ENCODE measurements at regions not wholly inside any gene's neighbourhood (a gene's known extent, or its start where the extent isn't known, plus 50 kb on each side); places are given as distances from the start of the nearest gene placed in this dataset.
A peak's percentile ranks its signal among the peaks of the same experiment; 100 is the strongest.

DNA sequence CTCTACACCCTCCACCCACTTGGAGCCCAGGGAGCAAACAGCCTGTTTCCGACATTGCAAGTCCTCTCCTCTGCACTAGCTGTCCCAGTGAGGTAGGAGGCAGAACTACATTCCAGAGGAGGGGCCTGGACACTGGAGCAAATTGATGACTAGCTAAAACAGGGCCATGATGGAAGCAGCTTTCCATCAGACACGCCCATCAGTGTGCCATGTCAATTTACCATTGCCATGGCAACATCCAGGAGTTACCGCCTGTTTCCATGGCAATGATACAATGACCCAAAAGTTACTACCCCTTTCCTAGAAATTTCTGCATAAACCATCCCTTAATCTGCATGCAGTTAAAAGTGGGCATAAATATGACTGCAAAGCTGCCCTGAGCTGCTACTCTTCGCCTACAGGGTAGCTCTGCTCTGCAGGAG lies 647.1 kb downstream of the PTPRU start:
- no peak for TF ChIP-seq JUND (IDR thresholded peaks at IDR 0.05; ENCODE audit: low read depth)
- in situ Hi-C loops (cut with HindIII; ENCODE audit: low pct_unique_long_range_greater_than_20kb, low sequenced_read_pairs), result no loop called here
- no peak for DNase-seq (ENCODE audit: low read depth in 1 of 2, low spot score in 1 of 2)

- no peak for TF ChIP-seq JUND (IDR thresholded peaks at IDR 0.05; ENCODE audit: low read depth)
- DNase-seq (ENCODE audit: low read depth in 1 of 2, low spot score in 1 of 2), result peak in 1 of 2 experiments; percentile 10
- in situ Hi-C loops (cut with HindIII; ENCODE audit: low pct_unique_long_range_greater_than_20kb, low sequenced_read_pairs), result no loop called here
These were observed 644.2 kb downstream of the PTPRU start for GRCh38 chr1:29880556-29880955.

- TF ChIP-seq JUND (IDR thresholded peaks at IDR 0.05; ENCODE audit: low read depth), result no peak
- in situ Hi-C loops (cut with HindIII; ENCODE audit: low pct_unique_long_range_greater_than_20kb, low sequenced_read_pairs), result no loop called here
- DNase-seq (ENCODE audit: low read depth in 1 of 2, low spot score in 1 of 2), result no peak
These were observed 642.9 kb downstream of the PTPRU start for GRCh38 chr1:29879217-29879616.

DNA sequence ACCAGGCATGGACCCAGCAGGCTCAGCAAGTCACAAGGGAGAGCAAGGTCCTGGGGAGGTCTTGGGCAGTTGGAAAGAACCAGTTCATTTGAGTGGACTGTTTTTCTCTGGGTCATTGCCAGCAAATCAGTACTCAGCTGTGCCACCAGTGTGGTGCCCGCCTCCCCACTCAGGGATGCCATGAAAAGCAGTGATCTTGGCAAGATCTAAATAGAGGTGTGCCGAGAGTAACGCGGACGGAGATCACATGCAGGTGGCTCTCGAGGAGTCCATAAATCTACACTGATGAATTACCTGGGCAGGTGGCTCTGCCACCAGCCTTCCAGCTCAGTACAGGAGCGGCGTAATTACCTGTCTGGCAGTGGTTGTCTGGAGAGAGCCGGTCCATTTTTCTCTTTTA lies 642.2 kb downstream of the PTPRU start:
- TF ChIP-seq JUND (IDR thresholded peaks at IDR 0.05; ENCODE audit: low read depth), result no peak
- in situ Hi-C loops (cut with HindIII; ENCODE audit: low pct_unique_long_range_greater_than_20kb, low sequenced_read_pairs), result no loop called here
- DNase-seq (ENCODE audit: low read depth in 1 of 2, low spot score in 1 of 2), result no peak

- no peak for DNase-seq (ENCODE audit: low read depth in 1 of 2, low spot score in 1 of 2)
- in situ Hi-C loops (cut with HindIII; ENCODE audit: low pct_unique_long_range_greater_than_20kb, low sequenced_read_pairs), result no loop called here
These were observed 640.6 kb downstream of the PTPRU start for GRCh38 chr1:29876902-29877301.

DNA sequence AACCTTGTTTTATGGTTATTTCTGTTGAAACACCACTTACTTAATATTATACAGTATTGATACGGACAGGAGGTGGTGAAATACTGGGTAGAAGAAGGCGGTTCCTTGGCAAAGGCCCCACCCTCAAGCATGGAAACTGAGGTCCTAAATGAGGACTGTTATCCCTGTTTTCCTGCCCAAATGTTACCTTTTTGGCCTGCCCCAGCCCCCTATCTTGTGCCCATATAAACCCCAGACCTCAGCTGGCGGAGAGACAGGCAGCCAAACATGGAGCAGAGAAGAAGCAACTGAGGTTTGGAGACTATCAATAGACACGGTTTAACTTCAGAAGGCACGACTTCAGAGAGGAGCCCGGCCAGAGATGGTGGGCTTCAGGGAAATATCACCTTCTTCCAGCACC lies 640.1 kb downstream of the PTPRU start:
- in situ Hi-C loops (cut with HindIII; ENCODE audit: low pct_unique_long_range_greater_than_20kb, low sequenced_read_pairs), result no loop called here
- no peak for DNase-seq (ENCODE audit: low read depth in 1 of 2, low spot score in 1 of 2)
- no peak for TF ChIP-seq JUND (IDR thresholded peaks at IDR 0.05; ENCODE audit: low read depth)

More at GRCh38 chr1:29876902-29877301, 640.6 kb downstream of the PTPRU start:
- TF ChIP-seq JUND (IDR thresholded peaks at IDR 0.05; ENCODE audit: low read depth), result no peak

- no peak for DNase-seq (ENCODE audit: low read depth in 1 of 2, low spot score in 1 of 2)
- in situ Hi-C loops (cut with HindIII; ENCODE audit: low pct_unique_long_range_greater_than_20kb, low sequenced_read_pairs), result no loop called here
- no peak for TF ChIP-seq JUND (IDR thresholded peaks at IDR 0.05; ENCODE audit: low read depth)
These were observed 639.3 kb downstream of the PTPRU start for GRCh38 chr1:29875557-29876028.

GRCh38 chr1:29870621-29871020 lies 634.3 kb downstream of the PTPRU start:
- in situ Hi-C loops (cut with HindIII; ENCODE audit: low pct_unique_long_range_greater_than_20kb, low sequenced_read_pairs), result no loop called here
- DNase-seq (ENCODE audit: low read depth in 1 of 2, low spot score in 1 of 2), result no peak
- TF ChIP-seq JUND (IDR thresholded peaks at IDR 0.05; ENCODE audit: low read depth), result no peak

- TF ChIP-seq JUND (IDR thresholded peaks at IDR 0.05; ENCODE audit: low read depth), result no peak
- no peak for DNase-seq (ENCODE audit: low read depth in 1 of 2, low spot score in 1 of 2)
- in situ Hi-C loops (cut with HindIII; ENCODE audit: low pct_unique_long_range_greater_than_20kb, low sequenced_read_pairs), result no loop called here
These were observed 633.5 kb downstream of the PTPRU start for GRCh38 chr1:29869802-29870201.

DNA sequence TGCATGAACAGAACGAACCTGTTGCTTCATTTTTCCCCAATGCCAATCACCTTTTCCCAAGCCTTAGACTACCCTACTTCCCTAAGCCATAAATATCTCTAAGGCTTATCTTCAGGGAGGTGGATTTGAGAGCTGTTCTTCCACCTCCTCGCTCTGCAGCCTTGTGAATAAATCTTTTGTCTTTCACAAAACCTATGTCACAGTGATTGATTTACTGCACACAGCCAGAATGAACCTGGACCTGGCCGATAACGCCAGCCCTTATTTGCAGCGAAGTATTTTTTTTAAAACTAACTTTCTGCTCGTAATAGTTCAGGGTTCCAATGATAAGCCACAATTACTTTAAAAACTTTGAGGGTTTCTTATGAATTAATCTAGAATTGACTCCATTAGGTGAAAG lies 632.6 kb downstream of the PTPRU start:
- in situ Hi-C loops (cut with HindIII; ENCODE audit: low pct_unique_long_range_greater_than_20kb, low sequenced_read_pairs), result no loop called here
- no peak for DNase-seq (ENCODE audit: low read depth in 1 of 2, low spot score in 1 of 2)
- TF ChIP-seq JUND (IDR thresholded peaks at IDR 0.05; ENCODE audit: low read depth), result no peak

- no peak for DNase-seq (ENCODE audit: low read depth in 1 of 2, low spot score in 1 of 2)
- no peak for TF ChIP-seq JUND (IDR thresholded peaks at IDR 0.05; ENCODE audit: low read depth)
- in situ Hi-C loops (cut with HindIII; ENCODE audit: low pct_unique_long_range_greater_than_20kb, low sequenced_read_pairs), result no loop called here
These were observed 631.8 kb downstream of the PTPRU start for GRCh38 chr1:29868096-29868495.

DNA sequence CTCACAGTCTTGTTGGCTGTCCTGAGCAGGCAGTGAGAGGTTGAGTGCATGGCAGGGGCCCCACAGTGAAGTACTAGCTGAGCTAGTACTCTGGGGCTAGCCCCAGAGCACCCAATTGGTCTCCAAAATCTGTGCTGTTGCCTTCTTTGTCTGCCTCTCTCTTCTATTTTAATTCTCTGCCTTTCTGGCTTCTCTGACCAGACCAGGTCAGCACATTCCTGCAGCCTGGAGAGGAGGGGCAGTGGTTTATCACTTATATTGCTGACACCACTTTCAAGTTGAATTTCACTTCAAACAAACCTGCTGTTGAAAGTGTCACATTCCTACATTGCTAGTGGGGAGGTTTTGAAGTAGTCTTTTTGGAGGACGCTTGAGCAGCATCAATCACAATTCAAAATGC lies 628.7 kb downstream of the PTPRU start:
- no peak for DNase-seq (ENCODE audit: low read depth in 1 of 2, low spot score in 1 of 2)
- TF ChIP-seq JUND (IDR thresholded peaks at IDR 0.05; ENCODE audit: low read depth), result no peak
- in situ Hi-C loops (cut with HindIII; ENCODE audit: low pct_unique_long_range_greater_than_20kb, low sequenced_read_pairs), result no loop called here

GRCh38 chr1:29864431-29865022 lies 628.2 kb downstream of the PTPRU start:
- TF ChIP-seq JUND (IDR thresholded peaks at IDR 0.05; ENCODE audit: low read depth), result no peak
- in situ Hi-C loops (cut with HindIII; ENCODE audit: low pct_unique_long_range_greater_than_20kb, low sequenced_read_pairs), result no loop called here

DNA sequence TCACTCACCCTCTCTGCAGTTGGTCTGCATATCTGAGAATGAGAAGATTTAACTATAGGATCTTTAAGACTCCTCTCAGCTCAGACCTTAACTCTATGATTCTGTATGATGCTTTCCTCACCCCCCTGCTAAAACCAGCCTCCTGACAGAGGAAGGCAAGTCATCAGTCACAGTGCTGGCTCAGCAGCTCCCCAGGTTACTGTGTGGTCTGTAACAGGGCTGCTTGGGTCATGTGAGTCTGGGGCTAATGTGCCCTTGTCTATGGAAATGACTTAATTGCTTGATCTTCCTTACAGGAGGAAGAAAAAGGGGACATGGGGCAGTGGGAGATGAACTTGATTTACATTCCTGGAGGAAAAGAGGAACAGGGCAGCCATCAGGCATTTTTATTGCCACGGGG lies 625.6 kb downstream of the PTPRU start:
- TF ChIP-seq JUND (IDR thresholded peaks at IDR 0.05; ENCODE audit: low read depth), result no peak
- in situ Hi-C loops (cut with HindIII; ENCODE audit: low pct_unique_long_range_greater_than_20kb, low sequenced_read_pairs), result no loop called here
- DNase-seq (ENCODE audit: low read depth in 1 of 2, low spot score in 1 of 2), result no peak

More at GRCh38 chr1:29864431-29865022, 628.2 kb downstream of the PTPRU start:
- no peak for DNase-seq (ENCODE audit: low read depth in 1 of 2, low spot score in 1 of 2)

Measured in T47D (cell line).